Stomach (tissue), 8 donors: ENCODE measurements at regions not wholly inside any gene's neighbourhood (a gene's known extent, or its start where the extent isn't known, plus 50 kb on each side); places are given as distances from the start of the nearest gene placed in this dataset.
"Not testable (repeated sequence)": the region's sequence is repeated elsewhere in the genome, so short reads cannot be mapped to it uniquely, and the experiment has no call there.

Experiments used
- DNase-seq, 2 donors: peaks; one replicate each; pipeline versions ENCODE4 v3.0.0 to v3.0.0-alpha.2; 2013 to 2019
- H3K27ac ChIP-seq, 5 donors: fragments of 200-600 bp in 4 of 5; sonication (generic) in 4 of 5; one replicate each; pipeline ENCODE4 v1.5.1; 2013 to 2019; ENCODE audit warnings: mild to moderate bottlenecking in 1 of 5, moderate library complexity in 1 of 5
- H3K27me3 ChIP-seq, 3 donors: fragments of 200-600 bp; sonication (generic); one replicate each; pipeline ENCODE4 v1.5.1; 2017 to 2019; ENCODE audit warnings: mixed run types in 1 of 3
- H3K36me3 ChIP-seq, 4 donors: fragments of 200-600 bp; sonication (generic); 1 replicate in 3 of 4; 2 replicates in 1 of 4; pipeline ENCODE4 v1.5.1; 2016 to 2019
- H3K4me1 ChIP-seq, 4 donors: fragments of 200-600 bp; sonication (generic); one replicate each; pipeline ENCODE4 v1.5.1; 2016 to 2019
- H3K4me3 ChIP-seq, 4 donors: fragments of 200-600 bp; sonication (generic) in 3 of 4; one replicate each; pipeline ENCODE4 v1.5.1; 2016 to 2019; ENCODE audit warnings: mild to moderate bottlenecking in 1 of 4
- H3K9me3 ChIP-seq, 4 donors: fragments of 200-600 bp; sonication (generic); one replicate each; pipeline ENCODE4 v1.5.1; 2016 to 2019
- EP300 ChIP-seq: sonication (generic); formaldehyde crosslinking; IDR thresholded peaks from one replicate; pipeline ENCODE4 v1.6.1; 2017; ENCODE audit warnings: antibody characterized with exemption
- POLR2A ChIP-seq, 4 donors: fragments of 450-650 bp; IDR thresholded peaks; one replicate each; pipeline ENCODE4 v1.6.1; 2016; ENCODE audit warnings: antibody characterized with exemption in 4 of 4, control low read depth in 2 of 4, mild to moderate bottlenecking in 1 of 4, moderate library complexity in 1 of 4
- POLR2AphosphoS5 ChIP-seq, 3 donors: sonication (generic); formaldehyde crosslinking; IDR thresholded peaks; one replicate each; pipeline ENCODE4 v1.6.1; 2016; ENCODE audit warnings: antibody characterized with exemption in 3 of 3
- WGBS, 5 donors: extraction: QIAGEN DNeasy Blood & Tissue Kit in 3 of 5; methylation state at CpG; one replicate each; pipeline versions ENCODE4 v1.1.5 to v1.1.7; 2013 to 2018; 5-methylcytosine and 5-hydroxymethylcytosine counted together
- intact Hi-C: fragments of 100-400 bp; cut with DNase I; formaldehyde crosslinking; loops from one replicate; pipeline ENCODE4 v1.15.1; 2023; ENCODE audit warnings: low total_unique reads
- TF ChIP-seq, protein P1 (sequence below), 7 experiments: fragments of 450-650 bp in 4 of 7; fragments of 200-600 bp in 3 of 7; sonication (generic) in 3 of 7; IDR thresholded peaks; one replicate each; pipeline ENCODE4 v1.5.1; 2016 to 2019; ENCODE audit warnings: antibody characterized with exemption in 7 of 7, control low read depth in 2 of 7, mild to moderate bottlenecking in 1 of 7
- donor health status: healthy with polysubstance abuse.
- donor health status: Bipolar disorder and iron deficiency.
- donor health status: healthy.

- TF ChIP-seq, protein P1, sequence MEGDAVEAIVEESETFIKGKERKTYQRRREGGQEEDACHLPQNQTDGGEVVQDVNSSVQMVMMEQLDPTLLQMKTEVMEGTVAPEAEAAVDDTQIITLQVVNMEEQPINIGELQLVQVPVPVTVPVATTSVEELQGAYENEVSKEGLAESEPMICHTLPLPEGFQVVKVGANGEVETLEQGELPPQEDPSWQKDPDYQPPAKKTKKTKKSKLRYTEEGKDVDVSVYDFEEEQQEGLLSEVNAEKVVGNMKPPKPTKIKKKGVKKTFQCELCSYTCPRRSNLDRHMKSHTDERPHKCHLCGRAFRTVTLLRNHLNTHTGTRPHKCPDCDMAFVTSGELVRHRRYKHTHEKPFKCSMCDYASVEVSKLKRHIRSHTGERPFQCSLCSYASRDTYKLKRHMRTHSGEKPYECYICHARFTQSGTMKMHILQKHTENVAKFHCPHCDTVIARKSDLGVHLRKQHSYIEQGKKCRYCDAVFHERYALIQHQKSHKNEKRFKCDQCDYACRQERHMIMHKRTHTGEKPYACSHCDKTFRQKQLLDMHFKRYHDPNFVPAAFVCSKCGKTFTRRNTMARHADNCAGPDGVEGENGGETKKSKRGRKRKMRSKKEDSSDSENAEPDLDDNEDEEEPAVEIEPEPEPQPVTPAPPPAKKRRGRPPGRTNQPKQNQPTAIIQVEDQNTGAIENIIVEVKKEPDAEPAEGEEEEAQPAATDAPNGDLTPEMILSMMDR (IDR thresholded peaks at IDR 0.05) = no peak
- TF ChIP-seq POLR2A (IDR thresholded peaks at IDR 0.05) (no peak), EP300 (no peak), POLR2AphosphoS5 (IDR thresholded peaks at IDR 0.05) (no peak)
- Histone ChIP-seq H3K4me1 (no peaks in the 10 kb centered on the region), H3K36me3 (no peaks in the 10 kb centered on the region), H3K27me3 (no peaks in the 10 kb centered on the region), H3K9me3 (no peaks in the 10 kb centered on the region), H3K27ac (no peak overlapping the region), H3K4me3 (no peak overlapping the region)
- intact Hi-C loops = no loop called here
- DNase-seq = no peak
- 46 to 49% (median 48%) methylated on average over 4 of the region's 4 CpGs for WGBS, 5 donors
Observed at GRCh38 chr1:58220836-58221472, 325.6 kb downstream of the OMA1 start.

DNA sequence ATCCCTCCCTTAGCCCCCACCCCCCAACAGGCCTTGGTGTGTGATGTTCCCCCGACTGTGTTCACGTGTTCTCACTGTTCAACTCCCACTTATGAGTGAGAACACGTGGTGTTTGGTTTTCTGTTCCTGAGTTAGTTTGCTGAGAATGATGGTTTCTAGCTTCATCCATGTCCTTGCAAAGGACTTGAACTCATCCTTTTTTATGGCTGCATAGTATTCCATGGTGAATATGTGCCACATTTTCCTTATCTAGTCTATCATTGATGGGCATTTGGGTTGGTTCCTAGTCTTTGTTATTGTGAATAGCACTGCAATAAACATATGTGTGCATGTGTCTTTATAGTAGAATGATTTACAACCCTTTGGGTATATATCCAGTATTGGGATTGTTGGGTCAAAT is 330.4 kb downstream of the OMA1 start:
- H3K4me3 ChIP-seq, H3K9me3 ChIP-seq, H3K27me3 ChIP-seq, H3K36me3 ChIP-seq, H3K27ac ChIP-seq, H3K4me1 ChIP-seq, DNase-seq, intact Hi-C loops: not testable (repeated sequence)
- 87 to 96% (median 91%) methylated on average over 3 of the region's 3 CpGs for WGBS, 5 donors

DNA sequence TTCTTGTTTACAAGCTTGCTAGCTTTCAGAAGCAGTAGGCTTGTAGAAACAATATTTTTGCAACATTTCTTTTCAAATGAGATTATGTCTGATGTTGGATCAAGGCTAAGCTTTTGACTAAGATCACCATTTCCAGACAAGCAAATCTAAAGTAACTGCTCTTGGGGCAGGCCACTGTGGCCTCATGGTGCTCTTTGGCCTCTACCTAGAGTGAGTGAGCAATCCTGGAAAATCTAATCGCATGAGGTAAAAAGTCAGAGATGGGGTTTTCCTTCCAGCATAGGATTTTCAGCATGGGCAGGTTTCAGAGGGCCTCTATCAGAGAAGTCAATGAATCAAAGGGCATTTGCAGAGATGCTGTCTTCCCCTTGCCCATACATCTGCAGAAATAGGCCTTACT is 331.9 kb downstream of the OMA1 start:
- H3K36me3 ChIP-seq = no peaks in the 10 kb centered on the region
- TF ChIP-seq, protein P1 (IDR thresholded peaks at IDR 0.05) = no peak
- no peak for TF ChIP-seq POLR2AphosphoS5 (IDR thresholded peaks at IDR 0.05)
- no peak for TF ChIP-seq POLR2A (IDR thresholded peaks at IDR 0.05)
- no peak for TF ChIP-seq EP300
- no peaks in the 10 kb centered on the region for H3K4me1 ChIP-seq
- WGBS, 5 donors = 58 to 100% (median 90%) methylated on average over 1 of the region's 1 CpG
- no peak overlapping the region for H3K4me3 ChIP-seq
- no peak overlapping the region for H3K27ac ChIP-seq
- H3K9me3 ChIP-seq = no peaks in the 10 kb centered on the region
- no peak for DNase-seq
- H3K27me3 ChIP-seq = no peaks in the 10 kb centered on the region
- intact Hi-C loops = no loop called here

- no peak for DNase-seq
- intact Hi-C loops = no loop called here
- Histone ChIP-seq H3K27ac (no peak overlapping the region), H3K4me3 (no peak overlapping the region), H3K9me3 (no peaks in the 10 kb centered on the region), H3K36me3 (no peaks in the 10 kb centered on the region), H3K4me1 (no peaks in the 10 kb centered on the region), H3K27me3 (no peaks in the 10 kb centered on the region)
- TF ChIP-seq, protein P1 (IDR thresholded peaks at IDR 0.05) = no peak
- TF ChIP-seq POLR2AphosphoS5 (IDR thresholded peaks at IDR 0.05) (no peak), POLR2A (IDR thresholded peaks at IDR 0.05) (no peak), EP300 (no peak)
- 24 to 42% (median 36%) methylated on average over 3 of the region's 3 CpGs for WGBS, 5 donors
Observed at GRCh38 chr1:58211869-58212268, 334.7 kb downstream of the OMA1 start.

- no peaks in the 10 kb centered on the region for H3K27me3 ChIP-seq
- H3K9me3 ChIP-seq = no peaks in the 10 kb centered on the region
- DNase-seq = no peak
- intact Hi-C loops = no loop called here
- H3K36me3 ChIP-seq = no peaks in the 10 kb centered on the region
- 62 to 75% (median 67%) methylated on average over 3 of the region's 3 CpGs for WGBS, 5 donors
- H3K4me1 ChIP-seq = no peaks in the 10 kb centered on the region
- TF ChIP-seq POLR2A (IDR thresholded peaks at IDR 0.05) = no peak
- TF ChIP-seq, protein P1 (IDR thresholded peaks at IDR 0.05) = no peak
- TF ChIP-seq EP300 = no peak
- no peak for TF ChIP-seq POLR2AphosphoS5 (IDR thresholded peaks at IDR 0.05)
- no peak overlapping the region for H3K4me3 ChIP-seq
- H3K27ac ChIP-seq = no peak overlapping the region
Observed at GRCh38 chr1:58209575-58209974, 337.0 kb downstream of the OMA1 start.
